ENCODE measurements at regions not wholly inside any gene's neighbourhood (a gene's known extent, or its start where the extent isn't known, plus 50 kb on each side); places are given as distances from the start of the nearest gene placed in this dataset.

DNA sequence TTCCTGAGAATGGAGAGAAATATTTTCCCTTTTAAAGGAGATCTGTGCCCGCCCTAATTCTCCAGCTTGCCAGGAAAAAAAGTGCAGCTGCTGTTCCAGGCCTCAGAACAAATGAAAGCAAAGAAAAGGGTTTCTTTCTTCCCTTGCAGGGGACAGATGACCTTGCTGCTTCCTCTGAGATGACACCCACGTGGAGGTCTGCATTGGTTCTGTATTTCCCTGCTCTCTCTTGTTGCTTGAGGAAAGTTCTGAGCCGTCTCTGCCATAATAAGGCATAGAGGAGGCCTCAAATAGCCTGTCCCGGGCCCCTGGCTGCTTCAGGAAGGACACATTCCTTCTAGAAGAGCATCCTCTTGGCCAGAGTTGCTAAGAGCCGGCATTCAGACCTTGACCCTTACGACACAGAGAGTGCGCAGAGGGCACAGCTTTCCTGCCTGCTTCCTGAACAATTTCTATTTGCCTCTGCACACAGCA lies 501.8 kb upstream of the SULF2 start:
- DNase-seq (ENCODE audit: low spot score, unreplicated experiment) = no peak
- Mint-ChIP-seq H3K4me1 (ENCODE audit: low read depth) (peaks cover 36% of the 10 kb centered on the region), H3K27ac (peak overlapping the region; percentile 88), H3K27me3 (peaks cover 10% of the 10 kb centered on the region), H3K36me3 (ENCODE audit: insufficient read depth) (no peaks in the 10 kb centered on the region), H3K9me3 (ENCODE audit: low read depth) (peaks cover 4% of the 10 kb centered on the region), H3K4me3 (ENCODE audit: low read depth) (no peak overlapping the region)
- TF ChIP-seq CTCF (IDR thresholded peaks at IDR 0.05; ENCODE audit: unreplicated experiment) = no peak

DNA sequence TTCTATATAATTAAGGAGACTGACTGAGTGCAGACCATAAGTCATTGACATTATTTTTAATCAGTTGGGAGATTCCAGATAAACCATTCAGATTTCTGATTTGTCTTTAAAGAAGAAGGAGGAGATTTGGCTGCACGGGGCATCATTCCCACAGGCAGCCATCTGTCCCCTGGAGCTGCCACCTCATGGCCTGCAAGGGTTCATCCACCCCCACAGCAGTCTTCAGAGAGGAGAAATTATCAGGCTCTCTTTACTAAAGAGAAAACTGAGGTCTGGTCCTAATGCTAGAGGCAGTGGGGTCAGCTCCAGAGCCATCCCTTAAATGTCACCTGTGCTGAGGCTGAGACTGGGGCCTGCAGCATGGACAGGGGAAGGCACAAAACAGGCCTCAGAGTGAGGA lies 501.3 kb upstream of the SULF2 start:
- TF ChIP-seq CTCF (IDR thresholded peaks at IDR 0.05; ENCODE audit: unreplicated experiment) = no peak
- H3K9me3 Mint-ChIP-seq (ENCODE audit: low read depth) = peaks cover 4% of the 10 kb centered on the region
- peaks cover 34% of the 10 kb centered on the region for H3K4me1 Mint-ChIP-seq (ENCODE audit: low read depth)
- no peak overlapping the region for H3K4me3 Mint-ChIP-seq (ENCODE audit: low read depth)
- no peak for DNase-seq (ENCODE audit: low spot score, unreplicated experiment)
- peaks cover 10% of the 10 kb centered on the region for H3K27me3 Mint-ChIP-seq
- H3K27ac Mint-ChIP-seq = peak overlapping the region; percentile 88
- H3K36me3 Mint-ChIP-seq (ENCODE audit: insufficient read depth) = no peaks in the 10 kb centered on the region

- no peak for TF ChIP-seq CTCF (IDR thresholded peaks at IDR 0.05; ENCODE audit: unreplicated experiment)
- Mint-ChIP-seq H3K36me3 (ENCODE audit: insufficient read depth) (no peaks in the 10 kb centered on the region), H3K27me3 (peaks cover 10% of the 10 kb centered on the region), H3K9me3 (ENCODE audit: low read depth) (peaks cover 4% of the 10 kb centered on the region), H3K27ac (peak overlapping the region; percentile 88), H3K4me1 (ENCODE audit: low read depth) (peaks cover 34% of the 10 kb centered on the region), H3K4me3 (ENCODE audit: low read depth) (peak overlapping the region; percentile 31)
- DNase-seq (ENCODE audit: low spot score, unreplicated experiment) = no peak
These were observed 500.4 kb upstream of the SULF2 start for GRCh38 chr20:48285656-48286055.

GRCh38 chr20:48284837-48285236 lies 499.6 kb upstream of the SULF2 start:
- Mint-ChIP-seq H3K27me3 (peaks cover 6% of the 10 kb centered on the region), H3K36me3 (ENCODE audit: insufficient read depth) (no peaks in the 10 kb centered on the region), H3K4me1 (ENCODE audit: low read depth) (peaks cover 34% of the 10 kb centered on the region), H3K4me3 (ENCODE audit: low read depth) (no peak overlapping the region), H3K27ac (peak overlapping the region; percentile 63), H3K9me3 (ENCODE audit: low read depth) (peaks cover 4% of the 10 kb centered on the region)
- DNase-seq (ENCODE audit: low spot score, unreplicated experiment) = no peak
- TF ChIP-seq CTCF (IDR thresholded peaks at IDR 0.05; ENCODE audit: unreplicated experiment) = no peak

- H3K27me3 Mint-ChIP-seq = peaks cover 5% of the 10 kb centered on the region
- TF ChIP-seq CTCF (IDR thresholded peaks at IDR 0.05; ENCODE audit: unreplicated experiment) = no peak
- peaks cover 37% of the 10 kb centered on the region for H3K4me1 Mint-ChIP-seq (ENCODE audit: low read depth)
- H3K36me3 Mint-ChIP-seq (ENCODE audit: insufficient read depth) = no peaks in the 10 kb centered on the region
- H3K4me3 Mint-ChIP-seq (ENCODE audit: low read depth) = no peak overlapping the region
- peaks cover 4% of the 10 kb centered on the region for H3K9me3 Mint-ChIP-seq (ENCODE audit: low read depth)
- H3K27ac Mint-ChIP-seq = no peak overlapping the region
- DNase-seq (ENCODE audit: low spot score, unreplicated experiment) = no peak
These were observed 499.0 kb upstream of the SULF2 start for GRCh38 chr20:48284315-48284714.

Measured in progenitor cell of endocrine pancreas (in vitro differentiated cells).